ENCODE measurements at regions not wholly inside any gene's neighbourhood (a gene's known extent, or its start where the extent isn't known, plus 50 kb on each side); places are given as distances from the start of the nearest gene placed in this dataset.

DNA sequence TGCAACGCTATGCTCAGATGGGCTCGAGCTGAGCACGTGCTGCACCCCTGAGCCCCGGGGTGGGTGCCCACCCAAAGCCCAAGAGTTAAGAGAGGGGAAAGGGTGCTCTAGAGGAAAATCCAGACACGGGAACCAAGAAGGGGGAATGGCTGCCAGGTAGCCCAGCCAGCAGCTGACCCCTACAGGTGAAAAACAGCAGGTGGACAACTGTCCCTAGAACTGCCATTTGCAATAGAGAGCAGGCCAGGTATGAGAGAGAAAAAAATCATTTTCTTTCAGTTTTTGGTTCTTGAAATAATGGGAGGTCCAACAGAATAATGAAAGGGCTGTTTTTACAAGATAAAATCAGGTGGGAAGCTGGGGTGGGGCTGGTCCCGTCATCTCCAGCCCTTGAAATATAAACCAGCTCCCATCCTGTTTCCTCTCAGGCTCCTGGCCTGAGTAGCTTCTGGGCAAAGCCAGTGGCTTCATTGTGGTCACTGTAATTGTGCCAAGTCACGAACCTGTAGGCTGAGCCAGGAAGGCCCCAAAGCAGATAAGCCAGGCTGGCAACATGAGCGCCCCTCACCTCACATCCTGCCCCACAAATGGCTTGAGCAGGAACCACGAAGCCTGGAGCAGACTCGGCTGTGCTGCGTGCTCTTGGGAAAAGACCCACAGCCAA lies 257.8 kb downstream of the SNX10 start:
- TF ChIP-seq, protein P1, sequence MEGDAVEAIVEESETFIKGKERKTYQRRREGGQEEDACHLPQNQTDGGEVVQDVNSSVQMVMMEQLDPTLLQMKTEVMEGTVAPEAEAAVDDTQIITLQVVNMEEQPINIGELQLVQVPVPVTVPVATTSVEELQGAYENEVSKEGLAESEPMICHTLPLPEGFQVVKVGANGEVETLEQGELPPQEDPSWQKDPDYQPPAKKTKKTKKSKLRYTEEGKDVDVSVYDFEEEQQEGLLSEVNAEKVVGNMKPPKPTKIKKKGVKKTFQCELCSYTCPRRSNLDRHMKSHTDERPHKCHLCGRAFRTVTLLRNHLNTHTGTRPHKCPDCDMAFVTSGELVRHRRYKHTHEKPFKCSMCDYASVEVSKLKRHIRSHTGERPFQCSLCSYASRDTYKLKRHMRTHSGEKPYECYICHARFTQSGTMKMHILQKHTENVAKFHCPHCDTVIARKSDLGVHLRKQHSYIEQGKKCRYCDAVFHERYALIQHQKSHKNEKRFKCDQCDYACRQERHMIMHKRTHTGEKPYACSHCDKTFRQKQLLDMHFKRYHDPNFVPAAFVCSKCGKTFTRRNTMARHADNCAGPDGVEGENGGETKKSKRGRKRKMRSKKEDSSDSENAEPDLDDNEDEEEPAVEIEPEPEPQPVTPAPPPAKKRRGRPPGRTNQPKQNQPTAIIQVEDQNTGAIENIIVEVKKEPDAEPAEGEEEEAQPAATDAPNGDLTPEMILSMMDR (IDR thresholded peaks at IDR 0.05; ENCODE audit: insufficient read depth, low read depth, low read length, missing control alignments) = no peak
- H3K4me3 ChIP-seq (ENCODE audit: low read length) = no peak overlapping the region
- DNase-seq (ENCODE audit: low read depth) = no peak

GRCh38 chr7:26550492-26550891 lies 258.8 kb downstream of the SNX10 start:
- no peak for DNase-seq (ENCODE audit: low read depth)
- H3K4me3 ChIP-seq (ENCODE audit: low read length) = no peak overlapping the region
- TF ChIP-seq, protein P1 (IDR thresholded peaks at IDR 0.05; ENCODE audit: insufficient read depth, low read depth, low read length, missing control alignments) = no peak

DNA sequence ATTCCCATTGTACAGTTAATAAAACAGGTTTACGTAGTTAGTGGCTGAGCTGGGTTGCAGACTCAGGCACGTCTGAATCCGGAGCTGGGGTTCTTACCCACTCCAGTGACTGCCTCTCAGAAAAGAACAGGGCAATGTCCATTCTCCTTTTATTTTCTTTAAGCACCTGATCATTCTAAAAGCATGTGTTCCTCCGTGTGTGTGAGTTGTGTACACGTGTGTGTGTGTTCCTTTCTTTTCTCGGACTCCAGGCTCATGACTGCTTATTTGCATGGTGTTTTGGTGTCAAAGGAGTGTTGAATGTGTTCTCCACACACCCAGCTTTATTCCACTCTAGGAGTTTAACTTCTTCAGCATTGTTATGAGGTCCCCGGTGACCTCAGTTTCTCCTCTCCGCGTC lies 260.1 kb downstream of the SNX10 start:
- DNase-seq (ENCODE audit: low read depth) = no peak
- TF ChIP-seq, protein P1 (IDR thresholded peaks at IDR 0.05; ENCODE audit: insufficient read depth, low read depth, low read length, missing control alignments) = no peak
- H3K4me3 ChIP-seq (ENCODE audit: low read length) = no peak overlapping the region

DNA sequence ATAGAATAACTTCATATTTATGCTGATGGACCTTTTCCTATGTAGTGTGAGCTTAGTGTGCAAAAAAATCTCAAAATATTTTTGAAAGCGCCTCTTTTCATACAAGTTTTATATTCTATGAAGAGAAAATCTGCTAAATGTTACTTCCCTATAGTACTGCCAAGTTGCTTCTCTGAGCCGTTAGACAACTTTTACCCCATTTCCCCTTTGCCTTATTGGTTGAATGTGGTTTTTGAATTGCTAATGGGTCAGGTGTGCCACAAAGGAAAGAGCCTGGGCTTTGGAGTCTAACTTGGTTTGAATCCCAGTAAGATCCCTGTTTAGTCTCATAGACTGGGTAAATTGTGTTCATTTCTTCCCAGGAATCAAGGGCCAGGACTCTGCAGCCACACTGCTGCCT lies 261.5 kb downstream of the SNX10 start:
- no peak overlapping the region for H3K4me3 ChIP-seq (ENCODE audit: low read length)

GRCh38 chr7:26553582-26553981 lies 261.9 kb downstream of the SNX10 start:
- DNase-seq (ENCODE audit: low read depth) = no peak
- TF ChIP-seq, protein P1 (IDR thresholded peaks at IDR 0.05; ENCODE audit: insufficient read depth, low read depth, low read length, missing control alignments) = no peak
- no peak overlapping the region for H3K4me3 ChIP-seq (ENCODE audit: low read length)

More for the DNA sequence above, 261.5 kb downstream of the SNX10 start:
- TF ChIP-seq, protein P1 (IDR thresholded peaks at IDR 0.05; ENCODE audit: insufficient read depth, low read depth, low read length, missing control alignments) = no peak
- DNase-seq (ENCODE audit: low read depth) = no peak

DNA sequence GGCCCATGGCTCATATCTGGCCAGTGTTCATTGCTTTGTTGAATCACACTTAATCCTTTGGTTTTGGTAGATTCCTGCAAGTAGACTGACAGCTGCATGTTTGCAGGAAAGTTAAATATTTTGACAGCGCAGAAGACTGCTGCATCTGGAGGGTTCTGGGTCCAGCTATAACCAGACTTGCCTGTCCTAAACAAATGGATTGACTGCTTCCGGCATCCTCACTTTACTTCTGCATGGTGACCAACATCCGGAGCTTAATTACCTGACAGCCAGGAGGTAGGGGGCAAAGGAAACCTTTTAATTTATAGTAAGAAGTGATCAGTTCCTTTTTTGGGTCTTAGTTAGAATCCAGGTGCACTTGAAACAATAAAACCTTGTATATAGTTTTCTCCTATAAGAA lies 263.3 kb downstream of the SNX10 start:
- TF ChIP-seq, protein P1 (IDR thresholded peaks at IDR 0.05; ENCODE audit: insufficient read depth, low read depth, low read length, missing control alignments) = no peak
- H3K4me3 ChIP-seq (ENCODE audit: low read length) = no peak overlapping the region
- no peak for DNase-seq (ENCODE audit: low read depth)

All from epithelial cell of esophagus (primary cell).